ENCODE measurements at regions not wholly inside any gene's neighbourhood (a gene's known extent, or its start where the extent isn't known, plus 50 kb on each side); places are given as distances from the start of the nearest gene placed in this dataset.
"Not testable (repeated sequence)": the region's sequence is repeated elsewhere in the genome, so short reads cannot be mapped to it uniquely, and the experiment has no call there.

- DNase-seq (ENCODE audit: low spot score), result no peak
Observed at GRCh38 chr17:45649796-45650195, 134.3 kb upstream of the CRHR1 start.

GRCh38 chr17:45650561-45650960, 133.6 kb upstream of the CRHR1 start:
- DNase-seq (ENCODE audit: low spot score), result no peak

- DNase-seq (ENCODE audit: low spot score), result no peak
Observed at GRCh38 chr17:45651145-45651709, 132.9 kb upstream of the CRHR1 start.

- no peak for DNase-seq (ENCODE audit: low spot score)
Observed at GRCh38 chr17:45653616-45654015, 130.5 kb upstream of the CRHR1 start.

- peak; percentile 73 for DNase-seq (ENCODE audit: low spot score)
Observed at GRCh38 chr17:45656527-45657181, 127.5 kb upstream of the CRHR1 start.

GRCh38 chr17:45660474-45660873, 123.6 kb upstream of the CRHR1 start:
- DNase-seq (ENCODE audit: low spot score), result no peak

- DNase-seq (ENCODE audit: low spot score), result no peak
Observed at GRCh38 chr17:45662432-45662831, 121.7 kb upstream of the CRHR1 start.

GRCh38 chr17:45663772-45664171, 120.3 kb upstream of the CRHR1 start:
- DNase-seq (ENCODE audit: low spot score), result no peak

- no peak for DNase-seq (ENCODE audit: low spot score)
Observed at GRCh38 chr17:45664921-45665320, 119.2 kb upstream of the CRHR1 start.

GRCh38 chr17:45666046-45666600, 118.0 kb upstream of the CRHR1 start:
- DNase-seq (ENCODE audit: low spot score), result peak; percentile 71

GRCh38 chr17:45666641-45667040, 117.5 kb upstream of the CRHR1 start:
- DNase-seq (ENCODE audit: low spot score), result no peak

GRCh38 chr17:45667591-45668171, 116.4 kb upstream of the CRHR1 start:
- no peak for DNase-seq (ENCODE audit: low spot score)

GRCh38 chr17:45668316-45668715, 115.8 kb upstream of the CRHR1 start:
- DNase-seq (ENCODE audit: low spot score), result no peak

- no peak for DNase-seq (ENCODE audit: low spot score)
Observed at GRCh38 chr17:45672301-45672700, 111.8 kb upstream of the CRHR1 start.

- no peak for DNase-seq (ENCODE audit: low spot score)
Observed at GRCh38 chr17:45672792-45673191, 111.3 kb upstream of the CRHR1 start.

- not testable (repeated sequence) for DNase-seq (ENCODE audit: low spot score)
Observed at GRCh38 chr17:45673759-45674158, 110.4 kb upstream of the CRHR1 start.

GRCh38 chr17:45675012-45675411, 109.1 kb upstream of the CRHR1 start:
- DNase-seq (ENCODE audit: low spot score), result no peak

GRCh38 chr17:45675892-45676291, 108.2 kb upstream of the CRHR1 start:
- DNase-seq (ENCODE audit: low spot score), result no peak

- no peak for DNase-seq (ENCODE audit: low spot score)
Observed at GRCh38 chr17:45676695-45677094, 107.4 kb upstream of the CRHR1 start.

GRCh38 chr17:45677770-45678169, 106.3 kb upstream of the CRHR1 start:
- DNase-seq (ENCODE audit: low spot score), result peak; percentile 64

- no peak for DNase-seq (ENCODE audit: low spot score)
Observed at GRCh38 chr17:45679426-45679825, 104.7 kb upstream of the CRHR1 start.

- DNase-seq (ENCODE audit: low spot score), result no peak
Observed at GRCh38 chr17:45680360-45680759, 103.8 kb upstream of the CRHR1 start.

- no peak for DNase-seq (ENCODE audit: low spot score)
Observed at GRCh38 chr17:45681706-45682105, 102.4 kb upstream of the CRHR1 start.
